B cell (primary cell): ENCODE measurements at regions not wholly inside any gene's neighbourhood (a gene's known extent, or its start where the extent isn't known, plus 50 kb on each side); places are given as distances from the start of the nearest gene placed in this dataset.

Experiments
- CTCF ChIP-seq: fragments of 200-600 bp; IDR thresholded peaks from one replicate; pipeline ENCODE4 v1.8.0; 2022; ENCODE audit warnings: antibody characterized with exemption, mild to moderate bottlenecking
- EZH2 ChIP-seq: IDR thresholded peaks from 2 replicates; pipeline ENCODE4 v1.6.1; 2012; ENCODE audit warnings: borderline replicate concordance, low read depth, mild to moderate bottlenecking, moderate library complexity, low read length; ENCODE audit not compliant: insufficient read depth, poor library complexity, severe bottlenecking

GRCh38 chr4:35138449-35138848 lies 1105.9 kb downstream of the ARAP2 start:
- no peak for TF ChIP-seq CTCF
- TF ChIP-seq EZH2: no peak
